Right lobe of liver (tissue), 4 donors: ENCODE measurements at regions not wholly inside any gene's neighbourhood (a gene's known extent, or its start where the extent isn't known, plus 50 kb on each side); places are given as distances from the start of the nearest gene placed in this dataset.

ENCODE experiments used
- CTCF ChIP-seq, 4 donors: fragments of 200-600 bp in 3 of 4; fragments of 450-650 bp in 1 of 4; IDR thresholded peaks; one replicate each; pipeline versions ENCODE4 v1.5.1 to v1.8.0; 2016 to 2022; ENCODE audit warnings: antibody characterized with exemption in 4 of 4, mild to moderate bottlenecking in 2 of 4
- POLR2A ChIP-seq: fragments of 450-650 bp; IDR thresholded peaks from one replicate; pipeline ENCODE4 v1.6.1; 2017; ENCODE audit warnings: antibody characterized with exemption, mild to moderate bottlenecking
- donor health status: DM: no; HTN: no; CAD: no.
- donor health status: DM: no; HTN: no; CAD: no.
- donor health status: DM: no; HTN: yes; CAD: no.

DNA sequence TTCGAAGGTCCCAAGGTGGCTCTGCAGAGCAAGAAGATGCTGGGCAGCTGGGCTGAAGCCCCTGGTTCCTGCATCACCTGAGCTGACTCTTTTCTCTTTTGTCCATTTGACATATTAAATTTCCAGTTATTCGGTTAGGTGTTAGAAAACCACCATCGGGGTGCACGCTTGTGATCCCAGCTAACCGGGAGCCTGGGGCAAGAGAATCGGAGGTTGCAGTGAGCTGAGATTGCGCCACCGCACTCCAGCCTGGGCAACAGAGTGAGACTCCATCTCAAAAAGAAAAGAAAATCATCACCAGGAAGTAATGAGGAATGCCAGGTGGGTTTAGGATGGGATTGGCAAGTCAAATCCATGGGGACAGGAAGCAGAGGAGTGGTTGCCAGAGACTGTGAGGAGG lies 76.3 kb upstream of the ZC3H12A start:
- TF ChIP-seq CTCF (IDR thresholded peaks at IDR 0.05): no peak
- no peak for TF ChIP-seq POLR2A
